ENCODE measurements at regions not wholly inside any gene's neighbourhood (a gene's known extent, or its start where the extent isn't known, plus 50 kb on each side); places are given as distances from the start of the nearest gene placed in this dataset.
A peak's percentile ranks its signal among the peaks of the same experiment; 100 is the strongest.

DNA sequence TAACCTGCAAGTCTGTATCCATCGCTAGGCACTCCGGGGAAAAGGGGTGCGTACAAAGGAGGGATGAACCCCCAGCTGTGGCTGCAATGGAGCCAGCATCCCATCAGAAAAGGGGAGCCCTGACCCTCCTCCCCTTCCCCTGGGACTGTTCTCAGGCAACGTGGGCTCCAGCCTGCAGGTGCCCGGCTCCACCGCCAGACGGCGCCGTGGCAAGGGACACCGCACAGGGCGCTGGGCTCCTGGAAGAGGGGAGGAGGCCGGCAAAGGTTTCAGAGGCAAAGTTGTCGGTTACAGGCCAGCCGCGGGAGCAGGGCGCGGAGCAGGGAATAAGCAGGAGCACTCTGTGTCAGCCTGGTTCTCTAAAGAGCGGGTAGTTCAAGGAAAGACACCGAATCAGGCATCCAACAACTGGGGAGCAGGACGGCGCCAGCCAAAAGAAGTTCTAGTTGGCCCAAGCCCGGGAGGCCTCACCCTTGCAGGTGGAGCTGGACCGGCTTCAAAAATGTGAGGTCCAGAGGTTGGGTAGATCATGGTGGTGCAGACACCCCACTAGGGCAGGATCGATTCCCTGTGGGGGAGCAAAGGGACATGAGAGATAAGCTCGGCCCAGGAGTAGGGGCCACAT is 53.0 kb upstream of the ATP12A start:
- Histone ChIP-seq H3K4me1 (ENCODE audit: control insufficient read depth in 1 of 2, low read depth in 2 of 2) (no peaks in the 10 kb centered on the region), H3K27ac (no peak overlapping the region), H3K9me3 (no peaks in the 10 kb centered on the region), H3K27me3 (replicated peaks; ENCODE audit: insufficient read depth) (no peaks in the 10 kb centered on the region), H3K4me3 (no peak overlapping the region), H3K36me3 (no peaks in the 10 kb centered on the region)
- TF ChIP-seq CTCF (IDR thresholded peaks at IDR 0.05), result peak; percentile 29
- no peak for ATAC-seq (ENCODE audit: insufficient number of reproducible peaks, low FRiP score, low read depth)
- DNase-seq (ENCODE audit: low spot score), result no peak

GRCh38 chr13:24627946-24628345 is 52.3 kb upstream of the ATP12A start:
- no peaks in the 10 kb centered on the region for H3K9me3 ChIP-seq
- TF ChIP-seq CTCF (IDR thresholded peaks at IDR 0.05), result no peak
- H3K36me3 ChIP-seq, result no peaks in the 10 kb centered on the region
- H3K27ac ChIP-seq, result no peak overlapping the region
- DNase-seq (ENCODE audit: low spot score) (no peak), ATAC-seq (ENCODE audit: insufficient number of reproducible peaks, low FRiP score, low read depth) (no peak)
- no peaks in the 10 kb centered on the region for H3K4me1 ChIP-seq (ENCODE audit: control insufficient read depth in 1 of 2, low read depth in 2 of 2)
- no peak overlapping the region for H3K4me3 ChIP-seq
- no peaks in the 10 kb centered on the region for H3K27me3 ChIP-seq (replicated peaks; ENCODE audit: insufficient read depth)

GRCh38 chr13:24629320-24629719 is 50.9 kb upstream of the ATP12A start:
- no peak for TF ChIP-seq CTCF (IDR thresholded peaks at IDR 0.05)
- Histone ChIP-seq H3K4me1 (ENCODE audit: control insufficient read depth in 1 of 2, low read depth in 2 of 2) (no peaks in the 10 kb centered on the region), H3K36me3 (no peaks in the 10 kb centered on the region), H3K4me3 (no peak overlapping the region), H3K27me3 (replicated peaks; ENCODE audit: insufficient read depth) (no peaks in the 10 kb centered on the region), H3K9me3 (no peaks in the 10 kb centered on the region), H3K27ac (no peak overlapping the region)
- DNase-seq (ENCODE audit: low spot score), result no peak
- no peak for ATAC-seq (ENCODE audit: insufficient number of reproducible peaks, low FRiP score, low read depth)

DNA sequence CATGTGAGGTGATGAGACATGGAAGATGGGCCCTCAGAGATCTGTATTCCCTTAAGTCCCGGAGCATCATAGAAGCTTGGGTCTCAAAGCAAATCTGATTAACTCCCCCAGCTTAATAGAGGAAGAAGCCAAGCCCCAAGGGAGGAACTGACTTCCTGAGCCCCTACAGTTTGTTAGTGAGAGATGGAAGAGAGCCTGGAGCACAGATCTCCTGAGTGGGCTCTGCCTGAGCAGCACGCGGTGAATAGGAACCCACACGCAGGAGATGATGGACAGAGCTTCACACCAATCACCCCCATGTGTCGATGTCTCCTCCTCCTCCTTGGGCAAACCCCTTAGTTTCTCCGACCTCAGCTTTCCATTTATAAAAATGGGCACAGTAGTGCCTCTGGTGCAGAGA is 50.1 kb upstream of the ATP12A start:
- H3K27me3 ChIP-seq (replicated peaks; ENCODE audit: insufficient read depth), result no peaks in the 10 kb centered on the region
- no peak for TF ChIP-seq CTCF (IDR thresholded peaks at IDR 0.05)
- H3K36me3 ChIP-seq, result no peaks in the 10 kb centered on the region
- DNase-seq (ENCODE audit: low spot score), result no peak
- H3K4me1 ChIP-seq (ENCODE audit: control insufficient read depth in 1 of 2, low read depth in 2 of 2), result no peaks in the 10 kb centered on the region
- H3K27ac ChIP-seq, result no peak overlapping the region
- H3K4me3 ChIP-seq, result no peak overlapping the region
- ATAC-seq (ENCODE audit: insufficient number of reproducible peaks, low FRiP score, low read depth), result no peak
- no peaks in the 10 kb centered on the region for H3K9me3 ChIP-seq

Data from thoracic aorta (tissue), 2 donors.